A673 (cell line): ENCODE measurements at regions not wholly inside any gene's neighbourhood (a gene's known extent, or its start where the extent isn't known, plus 50 kb on each side); places are given as distances from the start of the nearest gene placed in this dataset.

Experiments
- CTCF ChIP-seq: fragments of 300-800, 200-600 bp; sonication (generic); conservative IDR thresholded peaks from 2 replicates; pipeline ENCODE4 v1.5.1; 2017; ENCODE audit warnings: low read depth, mild to moderate bottlenecking, antibody characterized with exemption, low read length, moderate library complexity, mixed read lengths
- EZH2 ChIP-seq: fragments of 200-600 bp; sonication (generic); IDR thresholded peaks from 2 replicates; pipeline ENCODE4 v1.6.1; 2017; ENCODE audit warnings: borderline replicate concordance, low read depth, mild to moderate bottlenecking, mixed read lengths, antibody characterized with exemption, low read length; ENCODE audit not compliant: poor library complexity, severe bottlenecking

DNA sequence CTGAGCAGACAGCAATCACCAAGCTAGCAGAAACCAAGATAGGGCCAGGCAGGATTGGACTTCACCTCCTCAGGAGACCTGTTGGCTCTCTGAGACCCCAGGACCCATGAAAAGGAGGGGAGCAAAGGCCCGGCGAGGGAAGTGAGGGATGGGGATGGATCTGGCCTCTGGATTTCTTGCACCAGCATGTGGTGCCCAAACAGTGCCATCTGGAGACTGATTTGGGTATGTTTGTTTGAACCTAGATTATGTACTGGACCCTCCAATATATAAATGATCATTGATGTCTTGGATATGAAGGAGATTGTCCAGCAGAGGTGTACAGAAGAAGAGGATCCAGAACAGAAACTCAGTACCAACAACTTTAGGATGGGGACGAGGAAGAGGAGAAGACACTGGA is 83.4 kb upstream of the LY86 start:
- TF ChIP-seq CTCF: peak; percentile 35; the same call in 1 of the 2 replicates
- TF ChIP-seq EZH2: no peak
